ENCODE measurements at regions not wholly inside any gene's neighbourhood (a gene's known extent, or its start where the extent isn't known, plus 50 kb on each side); places are given as distances from the start of the nearest gene placed in this dataset.
"Not testable (repeated sequence)": the region's sequence is repeated elsewhere in the genome, so short reads cannot be mapped to it uniquely, and the experiment has no call there.

DNA sequence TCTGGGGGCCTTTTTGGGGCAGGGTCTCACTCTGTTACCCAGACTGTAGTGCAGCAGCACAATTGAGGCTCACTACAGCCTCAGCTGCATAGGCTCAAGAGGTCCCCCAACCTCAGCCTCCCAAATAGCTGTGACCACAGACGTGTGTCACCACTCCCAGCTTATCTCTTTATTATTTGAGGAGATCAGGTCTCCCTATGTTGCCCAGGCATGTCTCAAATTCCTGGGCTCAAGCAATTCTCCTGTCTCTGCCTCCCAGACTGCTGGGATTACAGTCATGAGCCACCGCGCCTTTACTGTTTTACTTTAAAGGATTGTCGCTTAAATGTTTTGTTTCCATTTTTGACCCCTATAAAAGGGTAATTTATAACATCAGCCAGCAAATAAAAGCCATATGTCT, 502.6 kb upstream of the AUTS2 start:
- DNase-seq (ENCODE audit: low read depth), result no peak

- no peak for DNase-seq (ENCODE audit: low read depth)
Measured at GRCh38 chr7:69104023-69104422, 494.3 kb upstream of the AUTS2 start.

DNA sequence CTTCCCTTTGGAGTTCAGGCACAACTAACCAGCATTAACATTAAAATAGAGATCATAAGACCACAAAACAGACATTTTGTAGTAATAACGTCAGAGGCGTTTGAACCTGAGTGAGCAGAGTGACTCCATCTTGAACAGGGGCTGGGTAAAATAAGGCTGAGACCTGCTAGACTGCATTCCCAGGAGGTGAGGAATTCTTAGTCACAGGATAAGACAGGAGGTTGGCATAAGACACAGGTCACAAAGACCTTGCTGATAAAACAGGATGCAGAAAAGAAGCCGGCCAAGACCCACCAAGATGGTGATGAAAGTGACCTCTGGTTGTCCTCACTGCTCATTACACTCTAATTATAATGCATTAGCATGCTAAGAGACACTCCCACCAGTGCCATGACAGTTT, 493.2 kb upstream of the AUTS2 start:
- no peak for DNase-seq (ENCODE audit: low read depth)

GRCh38 chr7:69105981-69106380, 492.3 kb upstream of the AUTS2 start:
- no peak for DNase-seq (ENCODE audit: low read depth)

- DNase-seq (ENCODE audit: low read depth), result not testable (repeated sequence)
Measured at GRCh38 chr7:69106449-69106848, 491.8 kb upstream of the AUTS2 start.

GRCh38 chr7:69106946-69107345, 491.3 kb upstream of the AUTS2 start:
- not testable (repeated sequence) for DNase-seq (ENCODE audit: low read depth)

GRCh38 chr7:69108097-69108496, 490.2 kb upstream of the AUTS2 start:
- no peak for DNase-seq (ENCODE audit: low read depth)

- no peak for DNase-seq (ENCODE audit: low read depth)
Measured at GRCh38 chr7:69109246-69109645, 489.0 kb upstream of the AUTS2 start.

GRCh38 chr7:69109879-69110278, 488.4 kb upstream of the AUTS2 start:
- no peak for DNase-seq (ENCODE audit: low read depth)

- DNase-seq (ENCODE audit: low read depth), result no peak
Measured at GRCh38 chr7:69110450-69111050, 487.7 kb upstream of the AUTS2 start.

DNA sequence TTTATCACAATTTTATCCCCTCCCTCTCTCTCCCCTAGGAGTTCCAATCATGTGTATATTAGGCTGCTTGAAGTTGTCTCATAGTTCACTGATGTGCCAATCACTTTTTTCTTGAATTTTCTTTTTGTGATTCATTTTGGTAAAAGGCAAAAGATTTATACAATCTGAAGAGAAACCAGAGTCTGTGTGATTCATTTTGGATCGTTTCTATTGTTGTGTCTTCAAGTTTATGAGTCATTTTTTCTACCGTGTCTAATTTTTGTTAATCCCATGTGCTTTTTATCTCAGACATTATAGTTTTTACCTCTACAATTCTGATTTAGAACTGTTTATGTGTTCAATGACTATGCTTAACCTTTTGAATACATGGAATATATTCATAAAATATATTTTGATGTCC, 483.9 kb upstream of the AUTS2 start:
- no peak for DNase-seq (ENCODE audit: low read depth)

- no peak for DNase-seq (ENCODE audit: low read depth)
Measured at GRCh38 chr7:69115788-69116187, 482.5 kb upstream of the AUTS2 start.

DNA sequence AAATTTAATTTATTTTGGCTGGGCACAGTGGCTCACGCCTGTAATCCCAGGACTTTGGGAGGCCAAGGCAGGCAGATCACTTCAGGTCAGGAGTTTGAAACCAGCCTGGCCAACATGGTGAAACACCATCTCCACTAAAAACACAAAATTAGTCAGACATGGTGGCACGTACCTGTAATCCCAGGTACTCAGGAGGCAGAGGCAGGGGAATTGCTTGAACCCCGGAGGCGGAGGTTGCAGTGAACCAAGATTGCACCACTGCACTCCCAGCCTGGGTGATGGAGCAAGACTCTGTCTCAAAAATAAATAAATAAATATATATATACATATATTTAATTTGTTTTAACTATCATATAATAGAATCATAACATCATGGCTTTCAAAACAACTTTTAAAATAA, 482.1 kb upstream of the AUTS2 start:
- DNase-seq (ENCODE audit: low read depth), result not testable (repeated sequence)

DNA sequence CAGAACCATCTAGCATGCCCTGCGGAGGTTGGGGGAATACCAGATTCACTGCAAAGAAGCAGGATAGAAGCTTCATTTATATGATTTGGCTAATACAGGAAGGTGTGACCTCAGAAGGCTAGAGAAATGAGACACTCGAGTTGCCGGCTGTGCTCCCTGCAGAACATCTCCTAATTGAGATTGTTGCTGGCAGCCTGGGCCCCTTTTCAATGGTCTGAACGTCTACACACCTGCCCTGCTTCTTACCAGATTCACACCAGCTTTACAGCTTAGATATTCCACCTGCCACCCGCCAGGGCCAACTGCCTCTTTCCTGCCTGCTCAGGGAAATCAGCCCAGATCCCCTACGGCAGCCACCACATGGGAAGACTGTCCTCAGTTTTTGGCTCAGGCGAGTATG, 475.3 kb upstream of the AUTS2 start:
- DNase-seq (ENCODE audit: low read depth), result no peak

- no peak for DNase-seq (ENCODE audit: low read depth)
Measured at GRCh38 chr7:69126896-69127479, 471.3 kb upstream of the AUTS2 start.

GRCh38 chr7:69129524-69129923, 468.8 kb upstream of the AUTS2 start:
- no peak for DNase-seq (ENCODE audit: low read depth)

GRCh38 chr7:69129951-69130350, 468.3 kb upstream of the AUTS2 start:
- DNase-seq (ENCODE audit: low read depth), result no peak

GRCh38 chr7:69130396-69130795, 467.9 kb upstream of the AUTS2 start:
- no peak for DNase-seq (ENCODE audit: low read depth)

DNA sequence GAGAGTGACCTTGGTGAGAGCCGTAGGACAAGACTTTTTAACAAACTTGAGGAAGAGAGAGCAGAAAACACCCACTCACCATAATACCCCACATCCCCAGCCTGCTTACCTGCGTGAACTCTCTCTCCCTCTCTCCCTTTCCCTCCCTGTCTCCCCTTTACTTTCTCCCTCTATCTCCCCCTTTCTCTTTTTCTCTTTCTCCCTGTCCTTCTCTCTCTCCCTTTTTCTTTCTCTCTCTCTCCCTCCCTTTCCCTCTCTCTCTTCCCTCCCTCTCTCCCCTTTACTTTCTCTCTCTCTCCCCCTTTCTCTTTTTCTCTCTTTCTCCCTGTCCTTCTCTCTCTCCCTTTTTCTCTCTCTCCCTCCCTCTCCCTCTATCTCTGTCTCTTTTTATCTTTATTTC, 464.0 kb upstream of the AUTS2 start:
- DNase-seq (ENCODE audit: low read depth), result no peak

DNA sequence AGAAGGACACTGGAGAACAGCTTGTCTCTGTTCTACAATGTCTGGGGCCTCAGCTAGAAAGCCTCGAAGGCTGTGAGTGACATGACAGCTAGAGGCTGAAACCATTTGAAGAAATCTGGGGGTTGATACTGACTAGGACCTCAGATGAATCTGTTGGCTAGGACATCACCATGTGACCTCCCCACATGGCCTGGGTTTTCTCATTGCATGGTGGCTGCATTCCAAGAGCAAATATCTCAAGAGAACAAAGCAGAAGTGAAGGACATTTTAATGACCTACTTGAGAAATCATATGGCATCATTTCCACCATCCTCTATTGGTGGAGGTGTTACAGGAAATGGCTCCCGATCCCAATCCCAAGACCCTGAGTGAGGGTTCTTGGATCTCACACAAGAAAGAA, 450.6 kb upstream of the AUTS2 start:
- DNase-seq (ENCODE audit: low read depth), result no peak

DNA sequence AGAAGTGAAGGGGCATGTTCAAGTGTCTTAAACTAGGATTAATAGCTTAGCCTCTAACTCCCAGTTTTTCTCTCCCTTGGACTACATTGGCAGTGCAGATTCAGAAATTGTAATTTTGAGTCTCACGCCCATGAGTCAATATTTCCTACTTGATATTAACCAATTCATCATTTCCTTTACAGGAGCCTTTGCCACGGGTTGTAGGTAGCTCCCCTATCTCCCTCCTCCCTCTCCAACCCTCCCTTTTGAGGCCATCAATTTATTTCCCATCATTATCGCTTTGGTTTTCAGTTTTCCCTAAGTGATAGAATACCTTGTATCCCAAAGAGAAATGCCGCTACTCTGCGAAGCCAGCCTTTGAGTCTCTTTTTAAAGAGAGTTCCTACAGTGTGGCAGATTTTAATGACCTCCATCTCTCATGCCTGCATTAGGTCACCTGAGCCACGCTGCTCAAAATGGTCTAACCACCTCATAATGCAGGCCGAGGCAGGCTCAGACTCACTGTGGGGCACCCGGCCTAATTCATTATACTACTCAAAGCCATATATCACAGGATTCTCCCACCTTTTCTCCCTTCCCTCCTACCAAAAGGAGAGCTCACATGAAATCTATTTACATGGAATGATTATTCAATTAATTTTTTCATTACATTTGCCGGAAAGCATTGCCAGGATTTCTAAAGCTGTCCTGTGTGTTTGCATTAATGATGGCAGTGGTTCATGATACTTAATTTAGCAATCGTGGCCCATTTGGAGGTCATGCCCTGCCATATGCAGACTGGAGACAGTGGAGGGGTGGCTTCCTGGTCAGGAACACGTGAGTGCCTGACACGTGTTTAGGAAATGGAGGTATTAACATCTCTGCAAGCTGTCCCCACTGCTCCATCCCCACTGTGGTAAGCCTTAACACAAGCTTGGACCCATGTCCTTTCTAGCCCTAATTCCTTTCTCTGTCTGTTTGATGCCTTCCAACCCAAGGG, 448.2 kb upstream of the AUTS2 start:
- no peak for DNase-seq (ENCODE audit: low read depth)

- no peak for DNase-seq (ENCODE audit: low read depth)
Measured at GRCh38 chr7:69162326-69162725, 435.9 kb upstream of the AUTS2 start.

All from stimulated activated CD8-positive, alpha-beta memory T cell treated with anti-CD3 and anti-CD28 coated beads, Interleukin-12 subunit alpha, Interleukin-12 subunit beta, amount 100 ng/mL, for 1 hour (primary cell).